ENCODE measurements at regions not wholly inside any gene's neighbourhood (a gene's known extent, or its start where the extent isn't known, plus 50 kb on each side); places are given as distances from the start of the nearest gene placed in this dataset.

- TF ChIP-seq CTCF (conservative IDR thresholded peaks at IDR 0.05 in 1 of 2, IDR thresholded peaks at IDR 0.05 in 1 of 2; ENCODE audit: extremely low read depth in 1 of 2, insufficient read depth in 1 of 2, low read depth in 1 of 2, low read length in 2 of 2) (no peak), EZH2 (IDR thresholded peaks at IDR 0.05; ENCODE audit: borderline replicate concordance, low read length) (no peak)
Measured at GRCh38 chr11:128291835-128292234, 295.5 kb downstream of the ETS1 start.
